Esophagus muscularis mucosa (tissue), 4 donors: ENCODE measurements at regions not wholly inside any gene's neighbourhood (a gene's known extent, or its start where the extent isn't known, plus 50 kb on each side); places are given as distances from the start of the nearest gene placed in this dataset.
"Not testable (repeated sequence)": the region's sequence is repeated elsewhere in the genome, so short reads cannot be mapped to it uniquely, and the experiment has no call there.

Experiments used
- EP300 ChIP-seq: sonication (generic); formaldehyde crosslinking; IDR thresholded peaks from one replicate; pipeline ENCODE4 v1.6.1; 2017; ENCODE audit warnings: antibody characterized with exemption
- POLR2A ChIP-seq: fragments of 450-650 bp; IDR thresholded peaks from one replicate; pipeline ENCODE4 v1.6.1; 2017; ENCODE audit warnings: antibody characterized with exemption, moderate library complexity, mild to moderate bottlenecking, low read depth
- POLR2AphosphoS5 ChIP-seq, 2 donors: sonication (generic); formaldehyde crosslinking; IDR thresholded peaks; one replicate each; pipeline ENCODE4 v1.6.1; 2017; ENCODE audit warnings: antibody characterized with exemption in 2 of 2
- TF ChIP-seq, protein P1 (sequence below), 3 experiments: fragments of 200-600 bp in 2 of 3; fragments of 450-650 bp in 1 of 3; sonication (generic) in 2 of 3; IDR thresholded peaks; one replicate each; pipeline ENCODE4 v1.5.1; 2017 to 2019; ENCODE audit warnings: antibody characterized with exemption in 3 of 3, mild to moderate bottlenecking in 2 of 3, moderate library complexity in 1 of 3

DNA sequence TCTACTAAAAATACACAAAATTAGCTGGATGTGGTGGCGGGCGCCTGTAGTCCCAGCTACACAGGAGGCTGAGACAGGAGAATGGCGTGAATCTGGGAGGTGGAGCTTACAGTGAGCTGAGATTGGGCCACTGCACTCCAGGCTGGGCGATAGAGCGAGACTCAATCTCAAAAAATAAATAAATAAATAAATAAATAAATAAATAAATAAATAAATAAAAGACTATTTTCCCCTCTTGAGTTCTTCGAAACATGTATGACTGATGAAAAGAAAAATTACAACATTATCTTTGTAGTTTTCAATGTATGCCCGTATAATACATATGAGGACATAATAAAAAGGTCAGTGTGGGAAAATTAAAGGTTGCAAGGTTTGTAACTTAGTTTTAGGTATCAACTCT lies 84.5 kb upstream of the GPR12 start:
- not testable (repeated sequence) for TF ChIP-seq POLR2A; EP300; POLR2AphosphoS5 (IDR thresholded peaks at IDR 0.05)
- TF ChIP-seq, protein P1, sequence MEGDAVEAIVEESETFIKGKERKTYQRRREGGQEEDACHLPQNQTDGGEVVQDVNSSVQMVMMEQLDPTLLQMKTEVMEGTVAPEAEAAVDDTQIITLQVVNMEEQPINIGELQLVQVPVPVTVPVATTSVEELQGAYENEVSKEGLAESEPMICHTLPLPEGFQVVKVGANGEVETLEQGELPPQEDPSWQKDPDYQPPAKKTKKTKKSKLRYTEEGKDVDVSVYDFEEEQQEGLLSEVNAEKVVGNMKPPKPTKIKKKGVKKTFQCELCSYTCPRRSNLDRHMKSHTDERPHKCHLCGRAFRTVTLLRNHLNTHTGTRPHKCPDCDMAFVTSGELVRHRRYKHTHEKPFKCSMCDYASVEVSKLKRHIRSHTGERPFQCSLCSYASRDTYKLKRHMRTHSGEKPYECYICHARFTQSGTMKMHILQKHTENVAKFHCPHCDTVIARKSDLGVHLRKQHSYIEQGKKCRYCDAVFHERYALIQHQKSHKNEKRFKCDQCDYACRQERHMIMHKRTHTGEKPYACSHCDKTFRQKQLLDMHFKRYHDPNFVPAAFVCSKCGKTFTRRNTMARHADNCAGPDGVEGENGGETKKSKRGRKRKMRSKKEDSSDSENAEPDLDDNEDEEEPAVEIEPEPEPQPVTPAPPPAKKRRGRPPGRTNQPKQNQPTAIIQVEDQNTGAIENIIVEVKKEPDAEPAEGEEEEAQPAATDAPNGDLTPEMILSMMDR (IDR thresholded peaks at IDR 0.05) = not testable (repeated sequence)
